ENCODE measurements at regions not wholly inside any gene's neighbourhood (a gene's known extent, or its start where the extent isn't known, plus 50 kb on each side); places are given as distances from the start of the nearest gene placed in this dataset.

DNA sequence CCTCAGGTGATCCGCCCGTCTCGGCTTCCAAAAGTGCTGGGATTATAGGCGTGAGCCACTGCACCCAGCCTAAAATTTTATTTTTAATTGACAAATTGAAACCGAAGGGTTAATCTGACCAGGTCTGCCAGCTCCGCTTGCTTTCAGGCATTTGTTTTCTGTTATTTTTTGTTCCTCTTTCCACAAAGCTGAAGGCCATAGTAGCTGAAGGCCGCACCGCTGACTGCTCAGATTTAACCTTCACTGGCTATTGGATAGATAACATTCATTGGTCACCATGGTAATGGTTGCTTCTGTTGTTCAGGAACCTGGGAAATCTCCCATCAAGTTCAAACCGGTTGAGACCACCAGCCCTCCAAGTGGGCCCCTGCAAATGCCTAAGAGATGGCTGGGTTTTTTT is 124.5 kb upstream of the USP29 start (continued):
- TF ChIP-seq EZH2 (IDR thresholded peaks at IDR 0.05; ENCODE audit: low read depth, low read length, severe bottlenecking) (no peak), YY1 (IDR thresholded peaks at IDR 0.05; ENCODE audit: low read depth, low read length) (no peak)
